ENCODE measurements at regions not wholly inside any gene's neighbourhood (a gene's known extent, or its start where the extent isn't known, plus 50 kb on each side); places are given as distances from the start of the nearest gene placed in this dataset.

GRCh38 chr16:86858501-86858900 lies 280.2 kb downstream of the FOXL1 start:
- TF ChIP-seq CTCF (IDR thresholded peaks at IDR 0.05): no peak
- TF ChIP-seq EP300 (IDR thresholded peaks at IDR 0.05): no peak
- no peak for TF ChIP-seq ZC3H11A (IDR thresholded peaks at IDR 0.05)

Data from A549 (cell line).